HEK293 (cell line): ENCODE measurements at regions not wholly inside any gene's neighbourhood (a gene's known extent, or its start where the extent isn't known, plus 50 kb on each side); places are given as distances from the start of the nearest gene placed in this dataset.

Source experiments
- CTCF ChIA-PET: fragments of 350-600 bp; formaldehyde crosslinking; extraction: SDS; loops from one replicate; lab custom pipeline; 2021; ENCODE audit warnings: antibody characterized with exemption; lab: Yijun Ruan, JAX
- POLR2A ChIA-PET: fragments of 300-600 bp; formaldehyde crosslinking; extraction: SDS; loops from one replicate; lab custom pipeline; 2020; ENCODE audit warnings: antibody characterized with exemption, inconsistent platforms; lab: Yijun Ruan, JAX
- H3K27ac ChIP-seq: fragments of 200-500 bp; sonication (Bioruptor generic); 2 replicates; pipeline ENCODE4 v1.5.1; 2014; ENCODE audit warnings: low read depth, low read length, control low read depth, inconsistent platforms; ENCODE audit errors: extremely low read depth
- H3K36me3 ChIP-seq, 2 experiments: fragments of 200-500 bp in 1 of 2; sonication (Bioruptor generic) in 1 of 2; 1 replicate in 1 of 2; 2 replicates in 1 of 2; pipeline ENCODE4 v1.5.1; 2014 to 2017; ENCODE audit warnings: inconsistent platforms in 2 of 2, low read length in 2 of 2; ENCODE audit not compliant: control insufficient read depth in 2 of 2, insufficient read depth in 1 of 2
- H3K4me1 ChIP-seq: fragments of 200-500 bp; sonication (Bioruptor generic); 2 replicates; pipeline ENCODE4 v1.5.1; 2014; ENCODE audit warnings: mild to moderate bottlenecking, low read length, inconsistent platforms; ENCODE audit not compliant: control insufficient read depth, insufficient read depth
- H3K4me3 ChIP-seq: 2 replicates; pipeline ENCODE4 v1.5.1; 2011; ENCODE audit warnings: low read depth, mild to moderate bottlenecking, control low read depth, low read length, moderate library complexity
- H3K9me3 ChIP-seq: fragments of 200-500 bp; sonication (Bioruptor generic); 2 replicates; pipeline ENCODE4 v1.5.1; 2014; ENCODE audit warnings: low read depth, low read length, inconsistent platforms; ENCODE audit not compliant: control insufficient read depth, insufficient read depth
- GFI1B ChIP-seq: fragments of 450-650 bp; formaldehyde crosslinking; IDR thresholded peaks from 2 replicates; pipeline ENCODE4 v1.5.1; 2016; ENCODE audit warnings: missing biosample characterization, missing genetic modification characterization
- GLIS2 ChIP-seq: fragments of 450-650 bp; formaldehyde crosslinking; IDR thresholded peaks from 2 replicates; pipeline ENCODE4 v1.5.1; 2016; ENCODE audit warnings: missing biosample characterization, missing genetic modification characterization
- HOXA7 ChIP-seq: sonication (generic); formaldehyde crosslinking; IDR thresholded peaks from 2 replicates; pipeline ENCODE4 v1.8.1; 2022; ENCODE audit warnings: missing genetic modification reagents, borderline replicate concordance
- HOXC10 ChIP-seq: sonication (generic); formaldehyde crosslinking; IDR thresholded peaks from 2 replicates; pipeline ENCODE4 v1.8.1; 2023; ENCODE audit warnings: mild to moderate bottlenecking, missing genetic modification reagents
- KLF1 ChIP-seq: fragments of 450-650 bp; formaldehyde crosslinking; IDR thresholded peaks from 2 replicates; pipeline ENCODE4 v1.5.1; 2016; ENCODE audit warnings: missing biosample characterization, missing genetic modification characterization
- MZF1 ChIP-seq: fragments of 450-650 bp; formaldehyde crosslinking; IDR thresholded peaks from 2 replicates; pipeline ENCODE4 v1.5.1; 2017; ENCODE audit warnings: missing biosample characterization, missing genetic modification characterization, borderline replicate concordance
- REPIN1 ChIP-seq: fragments of 450-650 bp; formaldehyde crosslinking; IDR thresholded peaks from 2 replicates; pipeline ENCODE4 v1.5.1; 2017; ENCODE audit warnings: missing biosample characterization, missing genetic modification characterization, low read depth
- TCF7L2 ChIP-seq: IDR thresholded peaks from 2 replicates; pipeline ENCODE4 v1.6.1; 2011; ENCODE audit warnings: low read depth, mild to moderate bottlenecking, inconsistent platforms, low read length, moderate library complexity, borderline replicate concordance
- ZBTB21 ChIP-seq: fragments of 450-650 bp; formaldehyde crosslinking; IDR thresholded peaks from 2 replicates; pipeline ENCODE4 v1.5.1; 2017; ENCODE audit warnings: missing biosample characterization, missing genetic modification characterization
- ZBTB48 ChIP-seq: fragments of 450-650 bp; formaldehyde crosslinking; IDR thresholded peaks from 2 replicates; pipeline ENCODE4 v1.5.1; 2016; ENCODE audit warnings: missing biosample characterization, missing genetic modification characterization
- ZBTB8A ChIP-seq: fragments of 450-650 bp; formaldehyde crosslinking; IDR thresholded peaks from 2 replicates; pipeline ENCODE4 v1.5.1; 2016; ENCODE audit warnings: missing biosample characterization, missing genetic modification characterization
- ZNF121 ChIP-seq: fragments of 450-650 bp; formaldehyde crosslinking; IDR thresholded peaks from 2 replicates; pipeline ENCODE4 v1.5.1; 2016; ENCODE audit warnings: missing biosample characterization, missing genetic modification characterization
- ZNF169 ChIP-seq: fragments of 450-650 bp; formaldehyde crosslinking; IDR thresholded peaks from 2 replicates; pipeline ENCODE4 v1.5.1; 2016; ENCODE audit warnings: missing biosample characterization, missing genetic modification characterization
- ZNF239 ChIP-seq: fragments of 450-650 bp; formaldehyde crosslinking; IDR thresholded peaks from 2 replicates; pipeline ENCODE4 v1.5.1; 2016; ENCODE audit warnings: missing biosample characterization, missing genetic modification characterization
- ZNF274 ChIP-seq, 2 experiments: fragments of 200-500 bp in 1 of 2; fragments of 450-650 bp in 1 of 2; sonication (Bioruptor generic) in 1 of 2; formaldehyde crosslinking in 1 of 2; IDR thresholded peaks; 2 replicates each; pipeline versions ENCODE4 v1.5.1 to v1.6.1; 2014 to 2016; ENCODE audit warnings: borderline replicate concordance in 1 of 2, inconsistent platforms in 1 of 2, low read length in 1 of 2, missing biosample characterization in 1 of 2, missing genetic modification characterization in 1 of 2
- ZNF354C ChIP-seq: fragments of 450-650 bp; formaldehyde crosslinking; IDR thresholded peaks from 2 replicates; pipeline ENCODE4 v1.5.1; 2016; ENCODE audit warnings: missing biosample characterization, missing genetic modification characterization, low read depth, borderline replicate concordance
- ZNF544 ChIP-seq: fragments of 450-650 bp; formaldehyde crosslinking; IDR thresholded peaks from 2 replicates; pipeline ENCODE4 v1.5.0; 2017; ENCODE audit warnings: missing biosample characterization, missing genetic modification characterization
- ZNF571 ChIP-seq: fragments of 450-650 bp; formaldehyde crosslinking; IDR thresholded peaks from 2 replicates; pipeline ENCODE4 v1.5.0; 2017; ENCODE audit warnings: missing biosample characterization, missing genetic modification characterization
- ZNF600 ChIP-seq: fragments of 450-650 bp; formaldehyde crosslinking; IDR thresholded peaks from 2 replicates; pipeline ENCODE4 v1.5.1; 2016; ENCODE audit warnings: missing biosample characterization, missing genetic modification characterization
- ZNF677 ChIP-seq: fragments of 450-650 bp; IDR thresholded peaks from 2 replicates; pipeline ENCODE4 v1.5.0; 2018; ENCODE audit warnings: missing biosample characterization, mild to moderate bottlenecking, missing genetic modification characterization, moderate library complexity
- TF ChIP-seq, protein P1 (sequence below): fragments of 450-650 bp; IDR thresholded peaks from 2 replicates; pipeline ENCODE4 v1.5.1; 2018; ENCODE audit warnings: missing biosample characterization, missing genetic modification characterization
- TF ChIP-seq, protein P2 (sequence below): fragments of 450-650 bp; formaldehyde crosslinking; IDR thresholded peaks from 2 replicates; pipeline ENCODE4 v1.5.1; 2016; ENCODE audit warnings: missing biosample characterization, missing genetic modification characterization, borderline replicate concordance
- TF ChIP-seq, protein P3 (sequence below): fragments of 450-650 bp; formaldehyde crosslinking; IDR thresholded peaks from 2 replicates; pipeline ENCODE4 v1.5.1; 2016; ENCODE audit warnings: missing biosample characterization, missing genetic modification characterization
- TF ChIP-seq, protein P4 (sequence below): fragments of 450-650 bp; formaldehyde crosslinking; conservative IDR thresholded peaks from 2 replicates; pipeline ENCODE4 v1.5.1; 2016; ENCODE audit warnings: low read depth, missing biosample characterization, missing genetic modification characterization

DNA sequence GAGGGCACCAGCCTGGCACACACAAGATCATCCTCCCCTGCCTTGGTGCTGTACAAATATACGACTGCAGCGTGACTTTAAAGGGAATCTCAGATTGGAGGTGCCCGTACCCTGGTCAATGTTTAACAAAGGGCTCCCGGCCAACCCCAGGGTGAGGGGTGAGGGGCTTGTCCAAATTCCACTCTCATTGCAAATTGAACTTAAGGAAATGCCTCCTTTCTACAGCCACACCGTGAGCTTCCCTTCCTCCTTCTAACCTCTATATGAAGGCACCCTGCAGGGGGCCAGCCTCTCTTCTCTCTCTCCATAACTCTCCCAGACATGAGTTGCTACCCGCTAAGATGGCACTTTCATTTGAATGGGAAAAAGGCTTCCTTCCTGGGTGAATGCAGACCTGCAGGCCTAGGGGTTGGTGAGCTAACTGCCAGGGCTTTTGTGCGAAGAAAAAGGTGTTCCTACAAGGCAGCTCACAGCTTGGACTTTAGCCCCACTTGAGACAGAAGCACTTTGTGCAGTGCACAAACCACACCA is 76.6 kb downstream of the IRF8 start:
- Histone ChIP-seq H3K4me3 (no peak overlapping the region), H3K27ac (no peak overlapping the region), H3K4me1 (no peaks in the 10 kb centered on the region), H3K36me3 (no peaks in the 10 kb centered on the region), H3K9me3 (no peaks in the 10 kb centered on the region)
- TF ChIP-seq ZBTB21 (no peak), HOXC10 (CRISPR knock-in tag) (no peak), ZNF600 (no peak), TCF7L2 (no peak), ZBTB8A (no peak), GLIS2 (no peak), ZNF169 (tag by site-specific recombination) (no peak)
- TF ChIP-seq, protein P1, sequence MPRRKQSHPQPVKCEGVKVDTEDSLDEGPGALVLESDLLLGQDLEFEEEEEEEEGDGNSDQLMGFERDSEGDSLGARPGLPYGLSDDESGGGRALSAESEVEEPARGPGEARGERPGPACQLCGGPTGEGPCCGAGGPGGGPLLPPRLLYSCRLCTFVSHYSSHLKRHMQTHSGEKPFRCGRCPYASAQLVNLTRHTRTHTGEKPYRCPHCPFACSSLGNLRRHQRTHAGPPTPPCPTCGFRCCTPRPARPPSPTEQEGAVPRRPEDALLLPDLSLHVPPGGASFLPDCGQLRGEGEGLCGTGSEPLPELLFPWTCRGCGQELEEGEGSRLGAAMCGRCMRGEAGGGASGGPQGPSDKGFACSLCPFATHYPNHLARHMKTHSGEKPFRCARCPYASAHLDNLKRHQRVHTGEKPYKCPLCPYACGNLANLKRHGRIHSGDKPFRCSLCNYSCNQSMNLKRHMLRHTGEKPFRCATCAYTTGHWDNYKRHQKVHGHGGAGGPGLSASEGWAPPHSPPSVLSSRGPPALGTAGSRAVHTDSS (tag by site-specific recombination): no peak
- TF ChIP-seq, protein P2, sequence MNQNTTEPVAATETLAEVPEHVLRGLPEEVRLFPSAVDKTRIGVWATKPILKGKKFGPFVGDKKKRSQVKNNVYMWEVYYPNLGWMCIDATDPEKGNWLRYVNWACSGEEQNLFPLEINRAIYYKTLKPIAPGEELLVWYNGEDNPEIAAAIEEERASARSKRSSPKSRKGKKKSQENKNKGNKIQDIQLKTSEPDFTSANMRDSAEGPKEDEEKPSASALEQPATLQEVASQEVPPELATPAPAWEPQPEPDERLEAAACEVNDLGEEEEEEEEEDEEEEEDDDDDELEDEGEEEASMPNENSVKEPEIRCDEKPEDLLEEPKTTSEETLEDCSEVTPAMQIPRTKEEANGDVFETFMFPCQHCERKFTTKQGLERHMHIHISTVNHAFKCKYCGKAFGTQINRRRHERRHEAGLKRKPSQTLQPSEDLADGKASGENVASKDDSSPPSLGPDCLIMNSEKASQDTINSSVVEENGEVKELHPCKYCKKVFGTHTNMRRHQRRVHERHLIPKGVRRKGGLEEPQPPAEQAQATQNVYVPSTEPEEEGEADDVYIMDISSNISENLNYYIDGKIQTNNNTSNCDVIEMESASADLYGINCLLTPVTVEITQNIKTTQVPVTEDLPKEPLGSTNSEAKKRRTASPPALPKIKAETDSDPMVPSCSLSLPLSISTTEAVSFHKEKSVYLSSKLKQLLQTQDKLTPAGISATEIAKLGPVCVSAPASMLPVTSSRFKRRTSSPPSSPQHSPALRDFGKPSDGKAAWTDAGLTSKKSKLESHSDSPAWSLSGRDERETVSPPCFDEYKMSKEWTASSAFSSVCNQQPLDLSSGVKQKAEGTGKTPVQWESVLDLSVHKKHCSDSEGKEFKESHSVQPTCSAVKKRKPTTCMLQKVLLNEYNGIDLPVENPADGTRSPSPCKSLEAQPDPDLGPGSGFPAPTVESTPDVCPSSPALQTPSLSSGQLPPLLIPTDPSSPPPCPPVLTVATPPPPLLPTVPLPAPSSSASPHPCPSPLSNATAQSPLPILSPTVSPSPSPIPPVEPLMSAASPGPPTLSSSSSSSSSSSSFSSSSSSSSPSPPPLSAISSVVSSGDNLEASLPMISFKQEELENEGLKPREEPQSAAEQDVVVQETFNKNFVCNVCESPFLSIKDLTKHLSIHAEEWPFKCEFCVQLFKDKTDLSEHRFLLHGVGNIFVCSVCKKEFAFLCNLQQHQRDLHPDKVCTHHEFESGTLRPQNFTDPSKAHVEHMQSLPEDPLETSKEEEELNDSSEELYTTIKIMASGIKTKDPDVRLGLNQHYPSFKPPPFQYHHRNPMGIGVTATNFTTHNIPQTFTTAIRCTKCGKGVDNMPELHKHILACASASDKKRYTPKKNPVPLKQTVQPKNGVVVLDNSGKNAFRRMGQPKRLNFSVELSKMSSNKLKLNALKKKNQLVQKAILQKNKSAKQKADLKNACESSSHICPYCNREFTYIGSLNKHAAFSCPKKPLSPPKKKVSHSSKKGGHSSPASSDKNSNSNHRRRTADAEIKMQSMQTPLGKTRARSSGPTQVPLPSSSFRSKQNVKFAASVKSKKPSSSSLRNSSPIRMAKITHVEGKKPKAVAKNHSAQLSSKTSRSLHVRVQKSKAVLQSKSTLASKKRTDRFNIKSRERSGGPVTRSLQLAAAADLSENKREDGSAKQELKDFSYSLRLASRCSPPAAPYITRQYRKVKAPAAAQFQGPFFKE (tag by site-specific recombination): no peak
- ChIA-PET CTCF (interaction anchor here (2.1 to 2.8 kb wide), 2 partner anchors 154 to 156 kb away, joined by 10 to 12 read pairs; no protein-coding TSS in a partner anchor), POLR2A (no interaction called here)

DNA sequence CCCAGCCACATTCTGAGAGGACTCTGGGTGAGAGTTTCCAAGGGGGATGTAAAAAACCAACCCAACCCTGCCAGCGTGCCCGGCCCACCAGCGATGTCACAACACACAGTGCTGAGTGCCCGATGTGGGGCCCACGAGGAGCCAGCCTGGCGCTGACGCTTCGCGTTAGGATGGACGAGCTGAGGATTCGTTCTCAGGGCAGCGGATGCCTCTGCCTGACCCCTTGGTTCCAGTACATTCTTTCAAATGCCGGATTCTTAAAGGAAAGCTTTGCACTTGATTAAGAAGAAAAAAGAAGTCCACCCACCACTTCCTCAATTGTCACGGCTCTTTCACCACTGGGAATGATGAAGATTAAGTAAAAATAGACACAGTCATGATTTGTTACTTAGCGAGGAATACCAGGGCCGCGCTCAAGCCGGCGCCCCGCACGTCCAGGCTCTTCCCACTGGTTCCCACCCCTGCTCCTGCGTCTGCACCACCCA is 79.4 kb downstream of the IRF8 start:
- Histone ChIP-seq H3K9me3 (no peaks in the 10 kb centered on the region), H3K4me3 (no peak overlapping the region), H3K4me1 (no peaks in the 10 kb centered on the region), H3K36me3 (no peaks in the 10 kb centered on the region), H3K27ac (no peak overlapping the region)
- ChIA-PET CTCF (interaction anchor here (1.0 to 2.8 kb wide), 2 partner anchors 157 to 159 kb away, joined by 3 to 12 read pairs; no protein-coding TSS in a partner anchor), POLR2A (no interaction called here)
- TF ChIP-seq KLF1 (tag by site-specific recombination) (no peak), ZNF354C (tag by site-specific recombination) (no peak), HOXA7 (CRISPR knock-in tag) (no peak), ZNF571 (no peak), MZF1 (no peak), ZNF677 (tag by site-specific recombination) (no peak), ZNF274 (IDR thresholded peaks at IDR 0.05; ENCODE audit: low read length) (no peak), ZNF274 (tag by site-specific recombination; IDR thresholded peaks at IDR 0.05; ENCODE audit: borderline replicate concordance) (no peak), ZNF544 (tag by site-specific recombination) (no peak), ZBTB48 (tag by site-specific recombination) (no peak), ZNF239 (tag by site-specific recombination) (no peak), HOXC10 (CRISPR knock-in tag) (no peak), REPIN1 (tag by site-specific recombination) (no peak), ZNF121 (tag by site-specific recombination) (no peak), GFI1B (tag by site-specific recombination) (no peak), ZBTB8A (no peak)
- TF ChIP-seq, protein P3, sequence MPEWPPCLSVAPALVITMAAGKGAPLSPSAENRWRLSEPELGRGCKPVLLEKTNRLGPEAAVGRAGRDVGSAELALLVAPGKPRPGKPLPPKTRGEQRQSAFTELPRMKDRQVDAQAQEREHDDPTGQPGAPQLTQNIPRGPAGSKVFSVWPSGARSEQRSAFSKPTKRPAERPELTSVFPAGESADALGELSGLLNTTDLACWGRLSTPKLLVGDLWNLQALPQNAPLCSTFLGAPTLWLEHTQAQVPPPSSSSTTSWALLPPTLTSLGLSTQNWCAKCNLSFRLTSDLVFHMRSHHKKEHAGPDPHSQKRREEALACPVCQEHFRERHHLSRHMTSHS (tag by site-specific recombination): no peak
- TF ChIP-seq, protein P4, sequence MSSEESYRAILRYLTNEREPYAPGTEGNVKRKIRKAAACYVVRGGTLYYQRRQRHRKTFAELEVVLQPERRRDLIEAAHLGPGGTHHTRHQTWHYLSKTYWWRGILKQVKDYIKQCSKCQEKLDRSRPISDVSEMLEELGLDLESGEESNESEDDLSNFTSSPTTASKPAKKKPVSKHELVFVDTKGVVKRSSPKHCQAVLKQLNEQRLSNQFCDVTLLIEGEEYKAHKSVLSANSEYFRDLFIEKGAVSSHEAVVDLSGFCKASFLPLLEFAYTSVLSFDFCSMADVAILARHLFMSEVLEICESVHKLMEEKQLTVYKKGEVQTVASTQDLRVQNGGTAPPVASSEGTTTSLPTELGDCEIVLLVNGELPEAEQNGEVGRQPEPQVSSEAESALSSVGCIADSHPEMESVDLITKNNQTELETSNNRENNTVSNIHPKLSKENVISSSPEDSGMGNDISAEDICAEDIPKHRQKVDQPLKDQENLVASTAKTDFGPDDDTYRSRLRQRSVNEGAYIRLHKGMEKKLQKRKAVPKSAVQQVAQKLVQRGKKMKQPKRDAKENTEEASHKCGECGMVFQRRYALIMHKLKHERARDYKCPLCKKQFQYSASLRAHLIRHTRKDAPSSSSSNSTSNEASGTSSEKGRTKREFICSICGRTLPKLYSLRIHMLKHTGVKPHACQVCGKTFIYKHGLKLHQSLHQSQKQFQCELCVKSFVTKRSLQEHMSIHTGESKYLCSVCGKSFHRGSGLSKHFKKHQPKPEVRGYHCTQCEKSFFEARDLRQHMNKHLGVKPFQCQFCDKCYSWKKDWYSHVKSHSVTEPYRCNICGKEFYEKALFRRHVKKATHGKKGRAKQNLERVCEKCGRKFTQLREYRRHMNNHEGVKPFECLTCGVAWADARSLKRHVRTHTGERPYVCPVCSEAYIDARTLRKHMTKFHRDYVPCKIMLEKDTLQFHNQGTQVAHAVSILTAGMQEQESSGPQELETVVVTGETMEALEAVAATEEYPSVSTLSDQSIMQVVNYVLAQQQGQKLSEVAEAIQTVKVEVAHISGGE (tag by site-specific recombination): no peak
